DMS 273 treated with DMSO at 0.1 percent for 48 hours (cell line): ENCODE measurements at regions not wholly inside any gene's neighbourhood (a gene's known extent, or its start where the extent isn't known, plus 50 kb on each side); places are given as distances from the start of the nearest gene placed in this dataset.
"Not testable (repeated sequence)": the region's sequence is repeated elsewhere in the genome, so short reads cannot be mapped to it uniquely, and the experiment has no call there.

ENCODE experiments used
- DNase-seq: peaks from one replicate; lab custom pipeline; 2025; lab: John Stamatoyannopoulos, UW

DNA sequence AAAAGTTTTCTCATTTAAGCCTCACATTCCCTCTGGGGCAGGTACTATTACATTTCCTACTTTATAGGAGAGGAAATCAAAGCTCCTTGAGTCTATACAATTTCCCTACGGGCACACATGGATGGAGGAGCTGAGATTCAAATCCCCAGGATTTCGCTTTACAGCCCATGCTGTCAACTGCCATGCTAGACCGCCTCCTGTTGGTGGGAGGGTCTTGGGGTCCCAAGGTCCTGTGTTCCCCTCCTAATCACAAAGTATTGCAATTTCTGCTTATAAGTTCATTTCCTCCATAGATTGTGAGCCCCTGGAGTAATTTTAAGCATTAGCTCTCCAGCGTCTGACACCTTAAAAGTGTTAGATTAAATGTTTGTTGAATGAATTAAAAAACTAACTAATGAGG, 95.9 kb upstream of the SMARCA2 start:
- no peak for DNase-seq

DNA sequence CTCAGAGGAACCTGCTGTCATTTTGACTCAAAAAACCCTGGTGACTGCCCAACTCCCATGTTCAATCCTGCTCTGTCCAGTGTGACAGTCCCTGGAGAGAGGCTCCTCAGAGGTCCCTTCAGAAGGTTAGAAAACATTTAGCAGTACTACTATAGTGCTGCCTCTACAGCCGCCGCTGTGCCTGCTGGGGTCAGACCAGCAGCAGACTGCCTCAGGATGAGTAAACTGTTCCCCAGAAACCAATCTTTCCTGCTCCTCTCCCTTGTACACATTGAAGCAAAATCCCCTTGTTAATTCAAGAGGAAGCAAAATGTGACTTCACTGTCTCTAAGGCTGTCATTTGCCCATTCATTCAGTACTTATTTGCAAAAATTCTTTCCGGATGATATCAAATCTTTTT, 94.8 kb upstream of the SMARCA2 start:
- DNase-seq, result no peak

DNA sequence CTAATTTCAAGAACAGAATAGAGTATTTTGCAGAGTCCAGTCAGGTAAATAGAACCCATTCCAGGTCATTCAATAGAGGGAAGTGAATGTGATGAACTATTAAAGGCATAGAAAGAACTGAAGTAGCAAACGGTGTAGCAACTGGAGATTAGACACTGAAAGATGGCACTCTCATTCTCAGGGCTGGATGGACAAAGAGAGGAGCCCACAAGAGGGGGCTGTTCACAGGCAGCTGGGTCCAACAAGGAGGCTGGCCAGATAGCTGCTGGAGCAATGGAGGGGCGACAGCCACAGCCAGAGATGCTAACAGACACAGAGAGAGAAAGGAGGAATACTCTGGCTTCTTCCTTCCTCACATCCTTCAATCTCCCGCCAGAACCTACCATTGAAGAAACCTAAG, 93.1 kb upstream of the SMARCA2 start:
- no peak for DNase-seq

DNA sequence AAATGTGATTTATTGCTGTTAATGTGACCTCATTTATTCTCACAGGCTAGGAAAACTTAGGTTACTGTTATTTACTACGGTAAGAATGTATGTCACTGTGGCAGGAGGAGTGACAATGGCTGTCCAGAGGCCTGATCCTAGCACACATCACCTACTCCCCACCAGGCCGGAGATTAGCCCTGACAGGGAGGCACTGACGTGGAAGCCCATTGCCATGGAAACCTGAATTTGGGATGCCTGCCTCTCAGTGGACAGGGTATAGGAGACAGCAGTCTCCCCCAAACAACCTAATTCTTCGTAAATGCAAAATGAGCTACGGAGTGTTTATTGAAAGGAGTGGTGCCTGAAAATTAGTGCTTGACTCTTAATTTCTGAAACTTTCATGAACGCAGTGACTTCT, 87.6 kb upstream of the SMARCA2 start:
- DNase-seq, result no peak

DNA sequence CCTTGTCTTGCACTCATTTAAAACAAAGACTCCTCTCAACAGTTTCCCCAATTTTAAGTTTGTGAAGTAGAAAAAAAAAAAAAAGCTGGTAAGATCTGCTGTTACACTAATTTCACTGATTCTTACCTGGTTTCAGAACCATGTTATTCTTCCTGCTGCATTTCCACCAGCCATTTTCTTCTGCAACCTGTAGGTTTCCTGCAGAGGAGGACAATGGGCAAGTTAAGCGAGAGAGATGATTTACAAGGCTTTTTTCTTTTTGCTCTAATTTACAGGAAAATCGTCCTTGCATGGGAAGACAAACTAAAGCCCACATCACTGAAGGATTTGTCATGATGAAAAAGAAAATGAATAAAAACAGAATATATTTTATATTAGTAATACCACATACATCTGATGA, 86.0 kb upstream of the SMARCA2 start:
- no peak for DNase-seq

DNA sequence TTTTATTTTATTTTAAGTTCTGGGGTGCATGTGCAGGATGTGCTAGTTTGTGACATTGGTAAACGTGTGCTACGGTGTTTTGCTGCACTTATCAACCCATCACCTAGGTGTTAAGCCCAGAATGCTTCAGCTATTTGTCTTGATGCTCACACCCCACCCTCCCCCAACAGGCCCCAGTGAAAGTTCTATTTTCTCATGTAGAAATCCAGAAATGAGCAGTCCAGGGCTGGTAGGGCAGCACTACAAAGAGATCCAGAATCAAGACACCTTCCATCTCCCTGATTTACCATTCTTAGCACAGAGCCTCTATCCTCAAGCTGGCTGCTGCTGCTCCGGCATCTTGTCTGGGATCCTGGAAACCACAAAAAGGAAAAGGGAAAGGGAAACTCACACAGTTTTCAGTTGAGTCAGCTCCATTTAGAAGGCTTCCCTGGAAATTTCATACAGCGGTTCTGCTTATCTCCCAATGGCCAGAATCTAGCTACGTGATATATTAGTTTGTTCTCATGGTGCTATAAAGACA, 85.4 kb upstream of the SMARCA2 start:
- no peak for DNase-seq

DNA sequence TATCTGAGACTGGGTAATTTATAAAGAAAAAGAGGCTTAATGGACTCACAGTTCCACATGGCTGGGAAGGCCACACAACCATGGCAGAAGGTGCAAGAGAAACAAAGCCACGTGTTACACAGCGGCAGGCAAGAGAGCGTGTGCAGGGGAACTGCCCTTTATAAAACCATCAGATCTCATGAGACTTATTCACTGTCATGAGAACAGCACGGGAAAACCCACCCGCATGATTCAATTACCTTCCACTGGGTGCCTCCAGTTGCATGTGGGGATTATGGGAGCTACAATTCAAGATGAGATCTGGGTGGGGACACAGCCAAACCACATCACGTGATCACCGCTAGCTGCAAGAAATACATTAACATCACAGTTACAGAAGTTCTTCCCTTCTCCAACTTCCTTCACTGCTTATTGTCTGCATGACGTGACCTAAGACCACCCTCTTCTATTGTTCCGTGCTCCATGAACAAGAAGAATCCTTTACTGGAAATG, 84.9 kb upstream of the SMARCA2 start:
- DNase-seq, result not testable (repeated sequence)

DNA sequence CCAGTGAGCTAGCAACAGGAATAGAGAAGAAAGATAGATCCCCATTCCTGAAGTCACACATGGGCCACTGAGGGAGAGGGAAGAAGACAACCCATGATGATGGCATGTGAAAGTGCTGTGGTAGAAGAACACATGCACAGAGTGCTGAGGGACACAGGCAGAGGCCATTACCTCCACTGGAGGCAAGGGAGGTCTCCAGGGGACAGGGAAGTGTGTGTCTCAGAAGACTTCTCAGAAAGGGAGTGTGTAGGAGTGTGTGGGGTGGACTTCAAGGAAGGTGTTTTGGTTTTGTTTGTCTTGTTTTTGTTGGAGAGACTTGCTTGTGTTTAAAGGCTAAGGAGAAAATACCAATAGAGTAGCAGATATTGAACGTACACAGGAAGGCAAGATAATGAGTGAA, 77.0 kb upstream of the SMARCA2 start:
- no peak for DNase-seq

DNA sequence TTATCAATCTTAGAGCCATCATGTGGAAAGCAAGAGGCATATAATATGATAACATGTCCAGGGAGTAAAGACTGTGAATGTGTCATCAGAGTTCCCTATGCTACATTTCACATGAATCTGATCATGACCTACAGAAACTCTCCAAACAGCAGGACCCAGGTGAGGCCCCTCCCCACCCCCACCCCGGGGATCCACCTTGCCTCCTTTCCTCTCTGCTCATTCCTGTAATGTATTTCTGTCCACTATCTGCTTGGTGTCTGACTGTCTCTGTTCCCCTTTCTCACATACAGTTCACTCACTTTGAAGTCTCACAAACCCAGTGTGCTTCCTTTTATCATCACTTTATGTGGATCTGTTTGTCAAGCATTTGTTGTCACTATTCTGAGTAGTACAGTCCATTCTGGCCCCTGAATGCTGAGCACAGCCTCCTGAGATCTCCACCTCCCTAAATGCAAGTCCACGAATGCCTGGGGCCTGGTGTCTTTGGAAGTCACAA, 76.4 kb upstream of the SMARCA2 start:
- DNase-seq, result no peak

DNA sequence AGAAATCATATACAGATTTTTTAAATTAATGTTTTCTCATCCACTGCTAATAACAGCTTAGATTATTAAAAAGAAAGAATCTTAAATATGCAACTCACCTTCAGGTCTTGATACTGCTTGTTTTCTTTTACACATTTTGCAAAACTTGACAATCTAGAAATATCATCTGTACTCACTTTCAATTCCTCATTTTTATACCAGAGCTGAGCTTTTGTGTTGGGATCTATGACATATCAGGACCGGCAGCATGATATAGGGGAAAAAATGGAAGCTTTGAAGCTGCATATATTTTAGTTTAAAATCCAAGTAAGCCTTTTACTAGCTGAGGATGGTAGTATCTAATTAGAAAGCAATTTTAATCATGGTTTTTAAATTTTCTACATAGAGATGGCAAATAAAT, 75.7 kb upstream of the SMARCA2 start:
- DNase-seq, result no peak

DNA sequence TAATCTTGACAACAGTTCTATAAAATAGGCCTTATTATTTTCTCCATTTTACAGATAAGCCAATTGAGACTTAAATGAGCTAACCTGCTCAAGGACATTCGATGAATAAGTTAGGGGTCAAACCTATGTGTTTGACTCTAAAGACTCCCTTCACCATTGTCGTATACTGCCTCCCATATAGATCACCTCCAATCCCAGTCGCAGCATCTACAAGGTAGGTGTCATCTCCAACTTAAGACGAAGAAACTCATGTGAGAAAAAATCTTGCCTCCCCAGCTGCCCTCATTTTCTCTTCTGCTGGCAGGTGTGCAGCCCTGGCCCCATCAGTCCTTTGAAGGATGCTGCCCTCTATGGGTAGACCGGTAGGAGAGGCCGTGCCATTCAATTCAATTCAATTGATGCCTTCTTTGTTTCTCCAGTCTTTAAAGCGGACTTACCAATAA, 75.2 kb upstream of the SMARCA2 start:
- DNase-seq, result no peak

DNA sequence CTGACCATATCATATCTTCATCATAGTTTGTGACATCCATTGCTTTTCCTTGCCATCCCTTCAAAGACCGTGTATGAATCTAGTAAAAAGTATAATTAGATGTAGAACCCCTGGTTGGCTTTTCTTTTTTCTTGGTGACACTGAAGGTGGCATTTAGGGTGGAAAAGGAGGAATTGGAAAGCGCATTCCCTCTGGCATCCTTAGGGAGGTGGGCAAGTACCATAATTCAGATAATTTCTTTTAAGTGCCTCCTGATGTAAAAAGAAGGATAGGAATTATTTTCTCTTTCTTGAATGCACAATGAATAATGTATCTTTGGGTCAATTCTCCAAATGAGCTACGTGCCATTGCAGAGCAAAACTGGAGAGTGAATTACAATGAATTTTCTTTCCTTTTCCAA, 73.2 kb upstream of the SMARCA2 start:
- DNase-seq, result no peak

DNA sequence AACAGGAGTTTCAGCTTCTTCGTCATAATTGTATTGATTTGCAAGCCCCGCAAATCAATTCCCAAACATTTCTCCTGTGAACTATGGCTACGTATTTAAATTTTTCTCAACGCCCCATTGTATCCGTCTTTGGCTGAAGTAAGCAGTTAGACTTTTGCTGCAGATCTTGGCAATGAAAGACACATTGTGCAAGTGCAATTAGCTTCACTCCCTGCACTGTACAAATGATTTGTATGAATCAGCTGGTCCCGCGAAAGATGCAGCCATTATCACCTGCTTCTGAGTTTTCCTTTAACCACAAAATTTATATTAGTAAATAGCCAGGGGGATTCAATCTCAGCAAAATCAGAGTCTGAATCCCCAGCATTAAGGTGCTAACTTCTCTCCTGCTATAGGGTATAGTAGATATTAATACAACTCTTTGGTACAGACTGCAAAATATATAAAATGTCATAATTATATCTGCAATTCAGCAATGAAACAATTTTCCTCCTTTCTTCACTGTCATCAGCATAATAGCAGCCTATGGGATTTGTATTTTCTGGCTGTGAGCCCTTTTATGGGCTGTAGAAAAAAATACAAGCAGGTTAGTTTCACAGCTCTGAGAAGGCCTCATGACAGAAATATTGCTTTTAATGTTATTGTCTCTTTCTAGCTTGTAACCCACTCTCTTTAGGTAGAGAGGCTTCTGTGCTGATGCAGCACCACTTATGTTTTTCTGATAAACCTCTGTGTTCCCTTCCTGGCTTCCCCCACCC, 68.4 kb upstream of the SMARCA2 start:
- no peak for DNase-seq

DNA sequence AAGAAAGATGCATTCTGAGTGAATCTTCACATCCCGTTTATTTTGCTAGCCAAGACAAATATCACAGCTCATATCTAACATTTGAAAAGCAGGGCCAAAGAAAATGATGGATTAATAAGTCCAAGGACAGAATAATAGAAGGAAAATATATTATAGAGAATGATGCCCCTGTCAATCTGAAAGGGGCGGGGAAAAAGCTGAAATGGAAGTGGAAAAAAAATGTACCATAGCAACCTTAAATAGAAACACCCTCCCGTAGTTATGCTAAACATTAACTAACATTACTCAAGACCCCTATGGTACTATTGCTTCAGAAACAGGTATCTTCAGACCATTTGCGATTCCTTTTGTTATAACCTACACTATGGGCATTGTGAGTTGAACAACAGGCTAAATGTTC, 67.7 kb upstream of the SMARCA2 start:
- DNase-seq, result no peak

DNA sequence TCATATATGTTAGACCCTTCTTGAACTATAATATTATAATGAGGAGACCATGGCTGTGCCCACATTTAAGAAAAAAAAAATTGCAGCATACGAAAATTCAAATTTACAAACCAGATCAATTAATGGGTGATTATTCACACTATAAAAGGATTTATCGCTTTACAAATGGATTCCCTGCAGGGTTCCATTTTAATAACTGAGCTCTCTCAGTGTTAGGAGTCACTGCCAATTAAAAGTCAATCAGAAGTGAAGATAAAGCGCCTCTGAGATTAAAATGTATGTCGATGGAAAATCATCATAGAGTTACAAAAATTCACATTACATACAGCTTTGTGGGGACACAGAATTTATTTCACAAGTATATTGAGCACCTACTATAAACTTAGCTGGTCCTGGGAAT, 66.6 kb upstream of the SMARCA2 start:
- no peak for DNase-seq

DNA sequence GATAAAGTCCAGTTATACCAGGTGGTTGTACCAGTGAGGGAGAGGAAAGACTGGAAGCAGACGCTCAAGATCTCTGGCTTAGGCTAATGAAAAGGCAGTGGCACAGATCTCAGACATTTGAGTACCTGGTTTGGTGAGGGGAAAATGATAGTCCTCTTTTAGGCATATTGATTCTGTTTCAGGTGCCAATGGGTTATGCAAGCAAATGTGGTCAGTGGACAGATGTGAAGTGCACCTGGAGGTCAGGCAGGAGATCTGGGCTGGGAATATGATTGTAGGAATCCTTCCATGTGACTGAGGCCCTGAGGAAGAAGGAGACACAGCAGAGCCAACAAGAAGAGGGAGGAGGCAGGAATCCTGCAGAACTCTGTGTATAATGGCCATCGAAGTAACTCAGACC, 63.7 kb upstream of the SMARCA2 start:
- DNase-seq, result no peak

DNA sequence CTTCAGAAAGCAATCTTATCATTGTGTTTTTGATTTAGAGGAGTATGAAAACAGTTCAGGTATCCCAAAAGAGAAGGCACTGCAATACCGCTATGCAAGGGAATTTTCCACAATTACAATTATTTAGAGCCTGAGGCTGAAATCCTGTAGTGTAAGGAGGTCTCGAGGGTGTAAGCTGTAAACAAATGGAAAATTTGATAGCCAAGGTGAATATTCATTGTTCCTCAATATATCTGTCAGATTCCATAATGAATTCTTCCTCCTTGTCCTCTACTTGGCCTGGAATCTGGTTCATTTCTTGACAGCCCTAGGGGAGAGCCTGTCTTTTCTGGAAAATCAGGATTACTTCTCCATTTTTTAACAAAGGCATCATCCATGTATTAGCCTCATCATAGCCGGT, 63.1 kb upstream of the SMARCA2 start:
- no peak for DNase-seq

DNA sequence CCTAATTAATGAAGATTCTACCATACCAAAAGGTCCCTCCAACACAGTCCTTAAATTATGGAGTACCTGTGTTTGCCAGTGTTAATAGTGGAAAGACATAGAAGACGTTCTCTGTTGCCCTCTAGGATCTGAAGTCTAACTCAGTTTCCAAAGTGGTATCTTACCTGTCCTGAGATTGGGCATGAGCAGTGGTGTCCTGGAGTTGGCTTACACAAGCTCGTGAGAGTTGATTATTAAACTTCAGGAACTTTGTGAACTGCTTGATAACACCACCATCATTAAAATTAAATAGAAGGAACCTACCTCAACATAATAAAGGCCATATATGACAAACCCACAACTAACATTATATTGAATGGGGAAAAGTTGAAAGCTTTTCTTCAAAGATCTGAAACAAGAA, 60.9 kb upstream of the SMARCA2 start:
- DNase-seq, result no peak

DNA sequence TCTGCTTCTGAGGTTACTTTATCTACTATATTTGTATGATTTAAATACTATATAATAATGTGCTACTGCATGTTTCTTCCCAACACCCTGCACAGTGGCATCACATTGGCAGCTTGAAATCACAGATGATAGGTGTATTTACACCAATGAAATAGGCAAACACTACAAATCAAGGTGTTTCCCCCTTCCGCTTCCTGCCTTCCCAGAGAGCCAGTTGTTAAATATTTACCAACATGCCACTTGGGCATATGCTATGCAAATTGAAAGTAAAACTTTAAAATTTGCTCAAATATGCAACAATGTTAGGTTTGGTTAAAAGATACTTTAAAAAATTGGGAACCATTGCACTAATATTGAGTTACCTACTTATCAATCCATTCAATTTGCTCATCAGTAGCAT, 58.2 kb upstream of the SMARCA2 start:
- no peak for DNase-seq

DNA sequence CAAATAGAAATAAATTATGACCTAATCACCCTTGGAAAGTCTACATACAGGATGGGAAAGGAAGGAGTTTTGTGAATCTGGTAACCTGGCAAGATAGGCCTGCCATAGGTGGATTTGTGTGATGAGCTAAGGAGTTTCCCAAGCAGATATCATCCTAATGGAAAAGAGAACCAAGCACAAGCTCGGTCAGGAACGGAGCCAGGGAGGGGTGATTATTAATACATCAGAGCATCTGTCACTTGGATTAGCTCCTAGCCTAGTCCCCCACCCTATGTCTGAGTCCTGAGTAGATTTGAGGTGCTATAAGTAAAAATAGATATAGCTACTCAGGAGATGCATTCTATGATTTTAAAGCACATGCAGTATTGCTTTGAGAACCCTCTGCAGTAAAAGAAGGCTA, 57.3 kb upstream of the SMARCA2 start:
- DNase-seq, result peak; percentile 64

DNA sequence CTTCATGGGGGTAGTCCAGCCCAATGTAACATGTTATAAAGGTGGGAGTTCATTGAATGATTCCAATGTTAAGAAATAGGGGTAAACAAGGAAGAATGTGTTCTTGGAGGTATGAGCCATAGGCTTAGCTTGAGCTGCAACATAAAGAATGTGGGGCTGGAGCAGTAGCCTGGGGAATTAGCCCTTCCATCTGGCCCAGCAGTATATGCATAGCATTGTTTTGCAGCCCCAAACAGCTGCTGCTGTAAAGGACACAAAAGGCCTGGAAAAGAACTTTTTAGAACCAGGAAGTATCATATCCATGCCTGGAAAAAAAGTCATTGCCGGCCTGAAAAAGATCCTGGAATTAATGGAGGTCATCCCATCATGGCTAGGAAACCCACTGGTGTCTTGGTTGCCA, 55.8 kb upstream of the SMARCA2 start:
- peak; percentile 41 for DNase-seq

DNA sequence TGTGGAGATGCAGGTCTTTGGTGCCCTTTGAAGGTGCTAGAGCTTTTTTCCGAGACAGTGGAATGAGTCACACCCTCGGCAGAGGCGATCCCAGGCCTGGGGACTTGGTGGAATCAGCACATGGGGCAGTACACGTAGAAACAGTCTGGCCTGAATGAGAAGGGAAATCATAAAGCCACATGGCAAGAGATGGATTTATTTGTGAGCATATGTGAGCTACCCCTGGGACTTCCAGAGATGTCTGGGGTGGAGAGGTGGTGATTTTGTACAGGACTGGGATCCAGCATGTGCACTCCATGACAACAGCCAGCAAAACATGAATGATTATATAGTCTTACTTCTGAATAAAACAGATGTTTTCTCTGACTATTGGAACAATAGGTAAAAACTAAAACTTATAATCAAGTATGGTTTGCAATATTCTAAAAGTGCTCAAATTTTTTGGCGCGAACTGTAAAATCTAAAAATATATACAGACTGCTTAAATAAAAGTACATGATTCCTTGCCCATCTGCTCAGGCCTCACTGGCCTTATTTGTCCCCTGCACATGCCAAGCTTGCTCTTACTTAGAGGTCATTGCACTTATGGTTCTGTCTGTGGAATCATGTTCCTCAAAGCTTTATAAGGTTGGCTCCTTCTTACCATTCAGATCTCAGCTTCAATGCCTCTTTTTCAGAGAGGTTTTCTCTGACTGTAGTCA, 54.7 kb upstream of the SMARCA2 start:
- peak; percentile 83 for DNase-seq

DNA sequence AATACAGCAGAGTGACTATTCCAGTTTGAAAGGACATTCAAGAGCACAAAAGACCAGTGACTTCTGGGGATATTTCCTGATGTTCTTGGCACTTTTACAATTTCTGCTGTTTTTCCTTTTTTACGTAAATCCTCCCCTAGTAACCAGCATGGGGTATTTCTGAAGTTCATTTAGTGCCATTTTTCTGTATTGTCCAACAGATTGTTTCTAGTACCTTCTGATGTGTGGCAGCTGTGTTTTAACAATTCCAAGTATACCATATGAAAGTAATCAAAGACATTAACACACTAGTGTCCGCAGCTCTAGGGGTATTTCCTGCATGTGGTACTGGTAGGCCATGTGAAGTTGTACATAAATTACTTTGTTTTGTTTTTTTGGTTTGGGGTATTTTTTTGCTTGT, 53.0 kb upstream of the SMARCA2 start:
- DNase-seq, result no peak
